HepG2 (cell line): ENCODE measurements at regions not wholly inside any gene's neighbourhood (a gene's known extent, or its start where the extent isn't known, plus 50 kb on each side); places are given as distances from the start of the nearest gene placed in this dataset.

Experiments used
- ATAC-seq: fragments of 200-7000 bp; cut with Tn5 transposase; 3 replicates; pipeline ENCODE4 v1.9.1; 2020; ENCODE audit warnings: mild to moderate bottlenecking, moderate library complexity
- BruUV-seq: library from RNA; stranded (reverse); fragments of 400-500 nt; replicated peaks from 2 replicates; lab custom pipeline; 2021; lab: Mats Ljungman, UMichigan
- CTCF ChIA-PET: fragments of 300-600 bp; formaldehyde crosslinking; extraction: SDS; loops from one replicate; lab custom pipeline; 2021; ENCODE audit warnings: low total read pairs, inconsistent platforms, low intra/inter-chr PET ratio; lab: Yijun Ruan, JAX
- POLR2A ChIA-PET: fragments of 350-600 bp; sonication (Branson Sonifier 250); formaldehyde crosslinking; loops from one replicate; lab custom pipeline; 2020; ENCODE audit warnings: antibody characterized with exemption, inconsistent platforms; lab: Yijun Ruan, JAX
- DNase-seq: peaks from one replicate; pipeline ENCODE4 v3.0.0-alpha.2; 2015; ENCODE audit warnings: low spot score
- FAIRE-seq: peaks from 3 replicates; lab custom pipeline; 2011; peaks lifted over from hg19 to GRCh38; lab: Jason Lieb, UNC
- H2AFZ ChIP-seq: one replicate; pipeline ENCODE4 v1.6.1; 2011; ENCODE audit warnings: low read length, inconsistent platforms
- H3K27ac ChIP-seq: fragments of 300-600 bp; 3 replicates; pipeline ENCODE4 v1.8.0; 2011; ENCODE audit warnings: mixed run types, mild to moderate bottlenecking, mixed read lengths, low read length, inconsistent platforms; ENCODE audit not compliant: insufficient read depth; ENCODE audit errors: extremely low read length
- H3K27me3 ChIP-seq, 2 experiments: fragments of 200-600 bp in 1 of 2; 2 replicates in 1 of 2; 3 replicates in 1 of 2; pipeline versions ENCODE4 v1.6.0 to v1.8.0; 2011; ENCODE audit warnings: low read length in 2 of 2, mild to moderate bottlenecking in 2 of 2, moderate library complexity in 2 of 2, inconsistent platforms in 1 of 2; ENCODE audit not compliant: insufficient read depth in 2 of 2, control insufficient read depth in 1 of 2
- H3K36me3 ChIP-seq, 2 experiments: fragments of 200-600 bp in 1 of 2; replicated peaks in 1 of 2; 2 replicates in 1 of 2; 3 replicates in 1 of 2; pipeline versions ENCODE4 v1.5.1 to v1.8.0; 2011; ENCODE audit warnings: low read length in 2 of 2, inconsistent platforms in 1 of 2; ENCODE audit not compliant: insufficient read depth in 2 of 2, control insufficient read depth in 1 of 2
- H3K4me1 ChIP-seq: 2 replicates; pipeline ENCODE4 v1.5.1; 2012; ENCODE audit warnings: low read length, inconsistent platforms; ENCODE audit not compliant: insufficient read depth
- H3K4me2 ChIP-seq: 2 replicates; pipeline ENCODE4 v1.6.0; 2011; ENCODE audit warnings: low read depth, low read length, inconsistent platforms
- H3K4me3 ChIP-seq, 3 experiments: fragments of 200-600 bp in 1 of 3; sonication (generic), shearing (Covaris generic) in 1 of 3; replicated peaks in 1 of 3; 2 replicates each; pipeline ENCODE4 v1.5.1; 2011 to 2016; ENCODE audit warnings: low read length in 3 of 3, inconsistent platforms in 2 of 3, low read depth in 2 of 3, mild to moderate bottlenecking in 2 of 3, control low read depth in 1 of 3, mixed read lengths in 1 of 3; ENCODE audit not compliant: insufficient read depth in 1 of 3
- H3K79me2 ChIP-seq: one replicate; pipeline ENCODE4 v1.6.1; 2011; ENCODE audit warnings: low read length, inconsistent platforms; ENCODE audit not compliant: insufficient read depth
- H3K9ac ChIP-seq: 2 replicates; pipeline ENCODE4 v1.6.0; 2011; ENCODE audit warnings: mild to moderate bottlenecking, low read depth, low read length, inconsistent platforms; ENCODE audit not compliant: insufficient read depth
- H3K9me3 ChIP-seq: 2 replicates; pipeline ENCODE4 v1.5.1; 2012; ENCODE audit warnings: mild to moderate bottlenecking, low read length
- H4K20me1 ChIP-seq: 2 replicates; pipeline ENCODE4 v1.6.0; 2011; ENCODE audit warnings: inconsistent platforms, mild to moderate bottlenecking, low read length, moderate library complexity; ENCODE audit not compliant: insufficient read depth
- EP300 ChIP-seq, 3 experiments: sonication (generic) in 1 of 3; formaldehyde crosslinking in 1 of 3; IDR thresholded peaks; 2 replicates each; pipeline versions ENCODE4 v1.5.1 to v1.6.1; 2011 to 2020; ENCODE audit warnings: low read depth in 2 of 3, low read length in 2 of 3, borderline replicate concordance in 1 of 3, improper control_type of control experiment in 1 of 3, mild to moderate bottlenecking in 1 of 3, missing genetic modification reagents in 1 of 3, moderate library complexity in 1 of 3
- HOXA7 ChIP-seq: sonication (generic); formaldehyde crosslinking; IDR thresholded peaks from 2 replicates; pipeline ENCODE4 v1.8.1; 2022; ENCODE audit warnings: mild to moderate bottlenecking, missing genetic modification reagents, moderate library complexity
- JUND ChIP-seq: sonication (generic); formaldehyde crosslinking; IDR thresholded peaks from 2 replicates; pipeline ENCODE4 v1.8.0; 2022; ENCODE audit warnings: mild to moderate bottlenecking, missing genetic modification reagents
- KAT7 ChIP-seq: IDR thresholded peaks from 2 replicates; pipeline ENCODE4 v1.6.1; 2018; ENCODE audit warnings: borderline replicate concordance, missing compliant biosample characterization
- NFRKB ChIP-seq: fragments of 450-650 bp; IDR thresholded peaks from 2 replicates; pipeline ENCODE4 v1.6.1; 2017
- SKI ChIP-seq: fragments of 450-650 bp; IDR thresholded peaks from one replicate; pipeline ENCODE4 v1.6.1; 2018; ENCODE audit warnings: mild to moderate bottlenecking; ENCODE audit not compliant: partially characterized antibody
- SP5 ChIP-seq: IDR thresholded peaks from 2 replicates; pipeline ENCODE4 v1.6.1; 2016; ENCODE audit warnings: low read depth, borderline replicate concordance
- ZBTB33 ChIP-seq: sonication (generic); formaldehyde crosslinking; IDR thresholded peaks from 2 replicates; pipeline ENCODE4 v1.4.0; 2020; ENCODE audit warnings: missing genetic modification reagents
- ZNF512B ChIP-seq: sonication (generic); formaldehyde crosslinking; IDR thresholded peaks from 2 replicates; pipeline ENCODE4 v1.5.1; 2020; ENCODE audit warnings: missing genetic modification reagents, mild to moderate bottlenecking, borderline replicate concordance
- ZNF678 ChIP-seq: sonication (generic); formaldehyde crosslinking; IDR thresholded peaks from 2 replicates; pipeline ENCODE4 v1.4.0; 2020; ENCODE audit warnings: mild to moderate bottlenecking, missing genetic modification reagents
- ZNF761 ChIP-seq: sonication (generic); formaldehyde crosslinking; conservative IDR thresholded peaks from 2 replicates; pipeline ENCODE4 v1.4.0; 2020; ENCODE audit warnings: mild to moderate bottlenecking, missing genetic modification reagents
- WGBS: methylation state at CpG from one replicate; pipeline ENCODE4 v1.1.6; 2017; ENCODE audit warnings: low lambda C conversion rate; 5-methylcytosine and 5-hydroxymethylcytosine counted together
- in situ Hi-C: cut with HindIII; loops from 2 replicates; pipeline ENCODE4 v1.10.0; 2017; ENCODE audit warnings: low pct_unique_long_range_greater_than_20kb; ENCODE audit not compliant: extremely low pct_ligation_motif_present
- intact Hi-C: fragments of 100-400 bp; cut with micrococcal nuclease; formaldehyde crosslinking; loops from one replicate; pipeline ENCODE4 v1.10.0; 2022; ENCODE audit not compliant: unreplicated experiment

- intact Hi-C loops (no loop called here), in situ Hi-C loops (loop anchor here (25.0 kb wide), 1 partner anchor 92 kb away; no protein-coding TSS in a partner anchor)
- H3K4me2 ChIP-seq: no peak overlapping the region
- H3K27me3 ChIP-seq: no peaks in the 10 kb centered on the region; a peak in 1 of 5 replicates
- H3K4me3 ChIP-seq: no peak overlapping the region
- ChIA-PET CTCF (no interaction called here), POLR2A (no interaction called here)
- FAIRE-seq: no peak
- H4K20me1 ChIP-seq: no peaks in the 10 kb centered on the region
- no peak overlapping the region for H2AFZ ChIP-seq
- no peak for ATAC-seq
- 38% methylated on average over 7 of the region's 7 CpGs for WGBS
- H3K27ac ChIP-seq: no peak overlapping the region
- DNase-seq: no peak
- H3K9me3 ChIP-seq: no peaks in the 10 kb centered on the region
- no peaks in the 10 kb centered on the region for H3K79me2 ChIP-seq
- no peaks in the 10 kb centered on the region for H3K36me3 ChIP-seq
- H3K4me1 ChIP-seq: peaks cover 9% of the 10 kb centered on the region
- no TSS peak for BruUV-seq
- no peak overlapping the region for H3K9ac ChIP-seq
- TF ChIP-seq HOXA7 (no peak), NFRKB (no peak), ZNF761 (CRISPR knock-in tag) (no peak), EP300 (IDR thresholded peaks at IDR 0.05; ENCODE audit: low read depth in 2 of 2, low read length in 2 of 2) (no peak), EP300 (CRISPR knock-in tag; IDR thresholded peaks at IDR 0.05; ENCODE audit: borderline replicate concordance) (no peak), JUND (no peak), SP5 (CRISPR knock-in tag) (no peak), ZNF512B (no peak), SKI (no peak), ZNF678 (CRISPR knock-in tag) (no peak), ZBTB33 (CRISPR knock-in tag) (no peak), KAT7 (CRISPR knock-in tag) (no peak)
These were observed 145.6 kb upstream of the MYOCD start for GRCh38 chr17:12519956-12520594.
